Activated naive CD8-positive, alpha-beta T cell treated with anti-CD3 and anti-CD28 coated beads, Interleukin-2, amount 50 U/mL, for 24 hours (primary cell): ENCODE measurements at regions not wholly inside any gene's neighbourhood (a gene's known extent, or its start where the extent isn't known, plus 50 kb on each side); places are given as distances from the start of the nearest gene placed in this dataset.
"Not testable (repeated sequence)": the region's sequence is repeated elsewhere in the genome, so short reads cannot be mapped to it uniquely, and the experiment has no call there.

Source experiments
- ATAC-seq: fragments of 150-1000 bp; cut with Tn5 transposase; one replicate; pipeline ENCODE4 v1.10.0; 2021
- DNase-seq: peaks from one replicate; pipeline ENCODE4 v3.0.0; 2021
- H3K27ac Mint-ChIP-seq: one replicate; pipeline ENCODE4 v1.8.0; 2021; ENCODE audit warnings: mild to moderate bottlenecking, mixed read lengths
- H3K27me3 Mint-ChIP-seq: one replicate; pipeline ENCODE4 v1.8.0; 2021; ENCODE audit warnings: mixed read lengths
- H3K36me3 Mint-ChIP-seq: one replicate; pipeline ENCODE4 v1.8.0; 2021; ENCODE audit warnings: low read depth, mixed read lengths
- H3K4me1 Mint-ChIP-seq: one replicate; pipeline ENCODE4 v1.8.0; 2021; ENCODE audit warnings: mixed read lengths
- H3K4me3 Mint-ChIP-seq: one replicate; pipeline ENCODE4 v1.8.0; 2021; ENCODE audit warnings: mild to moderate bottlenecking, moderate library complexity, mixed read lengths
- H3K9me3 Mint-ChIP-seq: one replicate; pipeline ENCODE4 v1.8.0; 2021; ENCODE audit warnings: mixed read lengths

DNA sequence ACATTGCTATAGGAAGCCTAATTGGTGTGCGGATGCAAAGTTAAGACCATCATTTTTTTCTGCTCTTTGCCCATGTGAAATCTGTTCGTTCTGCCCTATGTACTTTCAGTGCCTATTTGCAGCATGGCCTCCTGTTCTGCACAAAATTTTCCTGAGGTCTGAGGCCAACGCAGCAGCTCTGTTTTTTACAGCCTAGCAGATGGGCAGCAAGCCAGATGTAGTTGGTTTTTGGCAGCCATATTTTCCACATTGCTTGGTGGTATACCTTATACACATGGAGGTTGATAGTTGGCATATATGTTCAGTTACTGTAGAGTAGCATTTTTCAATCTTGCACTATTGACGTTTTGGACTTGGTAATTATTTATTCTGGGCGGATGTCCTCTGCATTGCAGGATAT lies 133.5 kb upstream of the MRPS30 start:
- Mint-ChIP-seq H3K36me3 (no peaks in the 10 kb centered on the region), H3K4me1 (no peaks in the 10 kb centered on the region), H3K4me3 (no peak overlapping the region), H3K9me3 (peaks cover 5% of the 10 kb centered on the region), H3K27me3 (no peaks in the 10 kb centered on the region), H3K27ac (no peak overlapping the region)
- ATAC-seq (no peak), DNase-seq (no peak)

DNA sequence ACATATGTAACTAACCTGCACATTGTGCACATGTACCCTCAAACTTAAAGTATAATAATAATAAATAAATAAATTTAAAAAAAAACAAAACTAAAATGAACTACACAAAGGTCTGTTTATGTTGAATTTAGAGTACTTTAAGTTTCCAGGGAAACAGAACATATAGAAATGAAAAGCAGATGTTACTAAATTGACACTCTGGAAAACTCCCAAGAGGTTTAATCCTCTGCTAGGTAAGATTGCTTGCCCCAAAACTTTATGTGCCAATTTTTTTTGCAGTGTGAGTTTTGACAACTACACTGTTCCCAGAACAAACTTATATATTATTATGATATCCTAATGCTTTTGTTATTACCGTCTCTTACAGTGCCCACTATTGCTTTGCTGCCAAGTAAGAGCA lies 134.3 kb upstream of the MRPS30 start:
- Mint-ChIP-seq H3K36me3 (no peaks in the 10 kb centered on the region), H3K4me1 (no peaks in the 10 kb centered on the region), H3K4me3 (no peak overlapping the region), H3K27me3 (no peaks in the 10 kb centered on the region), H3K27ac (no peak overlapping the region), H3K9me3 (no peaks in the 10 kb centered on the region)
- DNase-seq (no peak), ATAC-seq (no peak)

DNA sequence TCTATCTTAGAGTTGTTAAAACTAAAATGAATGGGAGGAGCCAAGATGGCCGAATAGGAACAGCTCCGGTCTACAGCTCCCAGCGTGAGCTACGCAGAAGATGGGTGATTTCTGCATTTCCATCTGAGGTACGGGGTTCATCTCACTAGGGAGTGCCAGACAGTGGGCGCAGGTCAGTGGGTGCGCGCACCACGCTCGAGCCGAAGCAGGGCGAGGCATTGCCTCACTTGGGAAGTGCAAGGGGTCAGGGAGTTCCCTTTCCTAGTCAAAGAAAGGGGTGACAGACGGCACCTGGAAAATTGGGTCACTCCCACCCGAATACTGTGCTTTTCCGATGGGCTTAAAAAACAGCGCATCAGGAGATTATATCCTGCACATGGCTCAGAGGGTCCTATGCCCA lies 140.3 kb upstream of the MRPS30 start:
- H3K4me3 Mint-ChIP-seq, DNase-seq, H3K9me3 Mint-ChIP-seq, H3K27ac Mint-ChIP-seq, H3K27me3 Mint-ChIP-seq, H3K4me1 Mint-ChIP-seq, ATAC-seq, H3K36me3 Mint-ChIP-seq: not testable (repeated sequence)

DNA sequence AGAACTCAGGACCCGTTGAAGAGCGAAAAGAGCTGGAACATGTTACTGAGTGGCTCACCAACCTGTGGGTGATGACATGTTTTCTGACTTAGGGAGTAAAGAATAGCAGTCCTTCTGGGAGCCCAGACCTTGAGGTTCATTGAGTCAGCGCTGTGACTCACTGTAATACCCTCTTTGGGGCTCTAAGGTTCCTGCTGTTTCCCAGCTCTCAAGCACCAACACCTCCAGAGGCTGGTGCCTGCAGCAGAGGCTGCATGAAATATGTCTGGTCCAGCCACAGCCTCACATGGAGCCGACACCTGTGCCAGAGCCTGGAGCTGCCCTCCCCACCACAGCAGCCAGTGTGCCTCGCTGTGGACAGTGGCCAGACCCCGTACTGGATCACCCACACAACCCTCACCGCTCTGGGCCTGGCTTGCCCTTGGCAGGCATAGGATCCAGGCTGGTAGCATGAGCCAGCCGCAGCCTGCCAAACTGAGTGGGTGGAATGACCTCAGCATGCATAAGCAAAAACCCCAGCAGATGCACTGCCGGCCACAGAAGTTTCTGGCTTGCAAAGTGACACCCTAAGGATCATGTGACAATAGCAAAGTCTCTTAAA lies 143.5 kb upstream of the MRPS30 start:
- ATAC-seq, result no peak
- H3K27ac Mint-ChIP-seq, result no peak overlapping the region
- peaks cover 25% of the 10 kb centered on the region for H3K9me3 Mint-ChIP-seq
- no peaks in the 10 kb centered on the region for H3K4me1 Mint-ChIP-seq
- no peak for DNase-seq
- peaks cover 2% of the 10 kb centered on the region for H3K36me3 Mint-ChIP-seq
- H3K4me3 Mint-ChIP-seq, result no peak overlapping the region
- H3K27me3 Mint-ChIP-seq, result no peaks in the 10 kb centered on the region

DNA sequence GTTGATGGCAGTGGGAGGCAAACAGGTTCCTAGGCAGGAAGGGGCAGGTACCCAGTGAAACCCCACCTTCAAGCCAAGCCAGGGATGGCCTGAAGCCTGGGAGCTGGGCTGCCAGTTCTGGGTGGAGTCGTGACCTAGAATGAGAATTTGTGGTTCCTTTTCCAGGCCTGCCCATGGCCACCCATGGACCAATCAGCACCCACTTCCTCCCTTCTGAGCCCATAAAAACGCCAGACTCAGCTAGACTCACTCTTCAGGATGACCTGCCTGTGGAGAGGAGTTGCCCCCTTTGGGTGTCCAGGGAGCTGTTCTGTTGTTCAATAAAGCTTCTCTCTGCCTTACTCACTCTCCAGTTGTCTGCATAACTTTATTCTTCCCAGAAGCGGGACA lies 144.0 kb upstream of the MRPS30 start:
- Mint-ChIP-seq H3K36me3 (peaks cover 2% of the 10 kb centered on the region), H3K27me3 (no peaks in the 10 kb centered on the region), H3K4me1 (no peaks in the 10 kb centered on the region), H3K27ac (no peak overlapping the region), H3K4me3 (no peak overlapping the region), H3K9me3 (peaks cover 25% of the 10 kb centered on the region)
- ATAC-seq (no peak), DNase-seq (no peak)

DNA sequence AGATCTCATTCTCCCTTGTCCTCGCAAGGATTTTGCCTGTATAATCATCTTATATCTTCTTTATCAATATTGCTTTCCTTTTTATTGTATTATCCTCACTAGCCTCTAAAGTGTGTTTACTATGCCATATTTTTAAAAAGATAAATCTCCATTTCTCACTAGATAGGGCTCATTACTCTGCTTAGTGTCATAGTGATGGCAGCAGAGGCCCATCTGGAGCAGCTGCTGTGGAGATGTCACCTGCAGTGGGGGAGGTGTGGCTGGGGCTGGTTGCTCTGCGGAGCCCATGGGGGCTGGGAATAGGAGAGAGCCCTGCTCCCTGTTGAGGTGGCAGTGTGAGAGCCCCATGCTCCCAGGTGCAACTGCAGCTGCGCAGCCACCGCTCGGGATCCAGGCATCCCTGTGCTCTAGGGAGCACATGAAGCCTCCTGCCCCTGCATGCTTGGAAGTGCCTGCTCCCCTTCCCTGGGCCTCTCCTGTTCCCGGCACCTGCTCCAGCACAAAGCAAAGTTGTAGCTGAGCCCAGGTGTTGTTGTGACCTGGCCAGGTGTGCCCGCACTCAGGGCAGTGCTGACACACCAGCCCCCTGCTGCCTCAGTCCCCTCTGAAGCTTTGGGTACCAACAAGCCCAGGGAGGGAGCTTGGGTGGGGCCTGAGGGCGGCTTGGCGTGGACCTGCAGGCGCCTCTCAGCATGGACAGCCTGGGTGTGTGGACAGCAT lies 144.6 kb upstream of the MRPS30 start:
- no peak for DNase-seq
- Mint-ChIP-seq H3K4me3 (no peak overlapping the region), H3K27ac (no peak overlapping the region), H3K27me3 (no peaks in the 10 kb centered on the region), H3K9me3 (peaks cover 25% of the 10 kb centered on the region), H3K36me3 (peaks cover 2% of the 10 kb centered on the region), H3K4me1 (no peaks in the 10 kb centered on the region)
- ATAC-seq, result no peak

DNA sequence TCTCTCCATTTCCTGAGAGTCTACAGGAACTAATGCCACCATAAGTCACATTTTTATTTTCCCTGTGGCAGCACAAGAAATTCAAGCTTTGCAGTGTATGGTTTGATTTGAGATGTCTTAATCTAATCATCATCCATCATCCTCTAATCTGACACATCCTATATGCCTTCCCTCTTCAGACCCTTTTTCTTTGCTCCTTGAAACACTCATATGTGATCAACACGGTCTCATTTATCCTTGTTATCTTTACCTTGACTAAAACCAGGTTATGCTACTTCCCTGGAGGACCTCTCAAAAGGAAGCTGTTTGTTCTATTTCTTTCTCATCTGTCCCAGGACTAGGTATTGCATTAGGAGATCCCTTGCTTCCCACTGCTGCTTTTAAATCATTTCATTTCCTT lies 146.9 kb upstream of the MRPS30 start:
- no peak for DNase-seq
- Mint-ChIP-seq H3K4me3 (no peak overlapping the region), H3K36me3 (no peaks in the 10 kb centered on the region), H3K27me3 (no peaks in the 10 kb centered on the region), H3K27ac (no peak overlapping the region), H3K9me3 (peaks cover 34% of the 10 kb centered on the region), H3K4me1 (no peaks in the 10 kb centered on the region)
- no peak for ATAC-seq

DNA sequence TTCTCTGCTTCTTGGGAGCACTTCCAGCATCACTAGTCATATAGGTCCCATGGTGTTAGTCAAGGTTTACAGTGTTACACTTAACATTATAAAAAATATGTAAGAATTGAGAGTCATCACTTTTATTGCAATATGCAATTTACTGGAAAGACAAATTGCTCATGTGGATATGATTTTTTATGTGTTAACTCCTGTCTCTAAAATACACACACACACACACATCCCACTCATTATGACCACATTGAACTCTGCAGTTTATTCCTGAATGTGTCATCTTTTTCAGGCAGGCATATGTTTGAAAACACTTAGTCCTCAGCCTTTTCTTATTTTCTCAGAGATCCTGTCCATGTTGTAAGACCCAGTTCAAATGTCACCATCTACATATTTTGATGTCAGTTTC lies 148.5 kb upstream of the MRPS30 start:
- H3K4me1 Mint-ChIP-seq, result no peaks in the 10 kb centered on the region
- H3K9me3 Mint-ChIP-seq, result peaks cover 40% of the 10 kb centered on the region
- H3K4me3 Mint-ChIP-seq, result no peak overlapping the region
- H3K36me3 Mint-ChIP-seq, result no peaks in the 10 kb centered on the region
- H3K27ac Mint-ChIP-seq, result no peak overlapping the region
- no peak for ATAC-seq
- no peaks in the 10 kb centered on the region for H3K27me3 Mint-ChIP-seq
- DNase-seq, result no peak

DNA sequence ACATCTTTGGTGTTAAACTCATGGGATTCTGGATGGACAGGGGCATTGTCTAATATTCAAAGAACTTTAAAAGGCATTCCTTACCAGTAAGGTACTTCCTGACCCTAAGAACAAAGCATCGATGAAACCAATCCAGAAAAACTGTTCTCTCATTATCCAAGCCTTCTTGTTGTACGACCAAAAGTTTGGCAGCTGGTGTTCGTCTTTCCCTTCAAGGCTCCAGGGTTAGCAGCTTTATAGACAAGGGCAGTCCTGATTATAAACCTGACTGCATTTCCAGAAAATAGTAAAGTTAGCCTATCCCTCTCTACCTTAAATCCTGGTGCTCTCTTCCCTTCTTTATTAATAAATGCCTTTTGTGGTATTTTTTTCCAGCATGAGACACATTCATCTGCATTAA lies 149.4 kb upstream of the MRPS30 start:
- Mint-ChIP-seq H3K36me3 (no peaks in the 10 kb centered on the region), H3K9me3 (peaks cover 45% of the 10 kb centered on the region), H3K4me3 (no peak overlapping the region), H3K27ac (no peak overlapping the region), H3K4me1 (no peaks in the 10 kb centered on the region), H3K27me3 (no peaks in the 10 kb centered on the region)
- DNase-seq (no peak), ATAC-seq (no peak)

DNA sequence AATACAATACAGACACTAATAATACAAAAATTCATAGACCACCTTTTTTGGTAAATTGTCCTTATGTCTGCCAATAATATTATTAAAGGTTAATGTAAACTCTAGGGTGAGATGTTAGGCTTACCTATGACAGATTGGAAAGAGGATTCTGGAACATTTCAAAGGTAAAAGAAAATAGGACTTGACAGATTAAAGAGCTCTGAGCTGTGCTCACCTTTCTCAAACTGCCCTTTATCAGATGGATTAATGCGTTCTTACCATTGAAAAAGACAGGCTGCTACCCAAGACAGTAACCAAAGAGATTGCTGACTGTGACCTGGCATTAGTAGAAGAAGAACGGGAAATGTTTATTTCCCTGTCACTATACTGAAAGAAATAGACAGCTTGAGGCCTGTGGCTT lies 156.1 kb upstream of the MRPS30 start:
- no peaks in the 10 kb centered on the region for H3K36me3 Mint-ChIP-seq

DNA sequence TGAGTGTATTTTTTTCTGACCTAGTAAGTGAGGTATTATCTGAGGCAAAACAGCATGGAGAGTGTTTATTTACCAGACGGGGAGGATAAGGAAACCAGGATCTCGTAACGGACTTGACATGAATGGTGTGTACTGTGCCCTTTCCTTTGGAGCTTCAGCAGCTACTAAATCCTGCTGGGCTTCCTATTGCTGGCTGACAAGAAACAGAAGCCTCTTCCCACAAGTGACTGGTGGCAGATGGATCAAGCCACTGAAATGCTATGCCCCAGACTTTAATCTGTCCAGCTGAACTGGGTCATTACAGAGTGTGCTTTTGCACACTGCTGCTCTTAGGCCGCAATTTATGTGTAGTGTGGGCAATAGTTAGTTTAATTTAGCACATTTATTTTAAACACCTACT lies 162.7 kb upstream of the MRPS30 start:
- ATAC-seq (no peak), DNase-seq (no peak)
- Mint-ChIP-seq H3K27me3 (no peaks in the 10 kb centered on the region), H3K27ac (no peak overlapping the region), H3K36me3 (no peaks in the 10 kb centered on the region), H3K4me1 (no peaks in the 10 kb centered on the region), H3K4me3 (no peak overlapping the region), H3K9me3 (no peaks in the 10 kb centered on the region)

More for the DNA sequence above, 156.1 kb upstream of the MRPS30 start:
- Mint-ChIP-seq H3K9me3 (peaks cover 20% of the 10 kb centered on the region), H3K27me3 (no peaks in the 10 kb centered on the region), H3K27ac (no peak overlapping the region), H3K4me3 (no peak overlapping the region), H3K4me1 (no peaks in the 10 kb centered on the region)
- DNase-seq (no peak), ATAC-seq (no peak)

DNA sequence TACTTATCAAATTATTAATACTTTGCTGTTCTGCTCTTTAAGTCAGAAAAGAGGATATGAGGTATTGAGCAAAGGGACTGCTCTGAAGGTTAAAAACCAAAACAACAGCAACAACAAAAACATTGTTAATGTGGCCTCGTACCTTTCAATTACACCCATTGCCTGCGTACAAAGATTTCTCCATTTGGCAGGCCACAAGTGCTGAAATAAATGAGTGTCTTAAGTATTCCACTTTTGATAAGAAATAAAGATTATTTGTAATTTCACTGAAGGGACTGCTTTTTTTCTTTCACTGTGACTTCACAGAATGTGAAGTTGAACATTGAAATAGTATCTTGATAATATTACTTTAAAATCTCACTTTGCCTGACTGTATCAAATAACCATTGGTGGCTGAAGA lies 163.2 kb upstream of the MRPS30 start:
- Mint-ChIP-seq H3K4me3 (no peak overlapping the region), H3K9me3 (no peaks in the 10 kb centered on the region), H3K27ac (no peak overlapping the region), H3K36me3 (no peaks in the 10 kb centered on the region), H3K27me3 (no peaks in the 10 kb centered on the region), H3K4me1 (no peaks in the 10 kb centered on the region)
- ATAC-seq, result no peak
- DNase-seq, result no peak

DNA sequence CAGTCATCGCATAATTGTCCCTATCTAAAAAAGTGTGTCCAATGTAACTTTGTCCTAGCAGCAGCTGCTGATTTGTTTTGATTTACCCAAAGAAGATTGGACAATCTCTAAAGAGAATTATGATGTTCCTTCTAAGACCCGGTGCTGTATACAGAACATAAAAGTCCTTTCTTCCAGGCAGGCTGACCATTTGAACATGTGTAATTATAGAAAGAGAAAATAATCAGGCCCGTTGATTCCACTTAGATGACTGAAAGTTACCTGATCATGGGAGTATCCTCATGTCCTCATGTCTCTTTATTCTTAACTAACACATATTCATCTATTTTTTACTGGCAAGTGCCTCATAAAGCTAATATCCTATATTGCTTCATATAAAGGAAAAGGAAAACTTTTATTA lies 164.1 kb upstream of the MRPS30 start:
- H3K36me3 Mint-ChIP-seq, result no peaks in the 10 kb centered on the region
- no peak for ATAC-seq
- no peaks in the 10 kb centered on the region for H3K4me1 Mint-ChIP-seq
- no peak overlapping the region for H3K4me3 Mint-ChIP-seq
- DNase-seq, result no peak
- no peaks in the 10 kb centered on the region for H3K27me3 Mint-ChIP-seq
- H3K27ac Mint-ChIP-seq, result no peak overlapping the region
- H3K9me3 Mint-ChIP-seq, result no peaks in the 10 kb centered on the region

DNA sequence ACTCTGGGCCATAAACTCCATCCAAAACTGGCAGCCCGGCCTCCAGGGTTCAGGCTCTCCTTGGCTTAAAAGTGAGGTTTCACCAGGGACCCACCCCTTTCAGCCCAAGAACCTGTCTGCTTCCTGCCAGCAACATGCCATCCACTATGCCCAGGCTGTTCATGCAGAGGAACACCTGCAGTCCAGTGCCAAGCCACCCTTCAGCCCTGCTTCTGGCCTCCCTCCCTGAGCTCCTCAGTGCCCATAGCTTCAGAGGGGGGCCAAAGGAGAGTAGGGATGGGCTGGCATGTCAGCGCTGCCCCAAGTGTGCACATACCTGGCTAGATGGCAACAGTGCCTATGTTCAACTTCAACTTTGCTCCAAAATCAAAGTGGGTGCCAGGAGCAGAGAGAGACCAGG lies 166.9 kb upstream of the MRPS30 start:
- H3K36me3 Mint-ChIP-seq, result no peaks in the 10 kb centered on the region
- H3K27me3 Mint-ChIP-seq, result no peaks in the 10 kb centered on the region
- H3K27ac Mint-ChIP-seq, result no peak overlapping the region
- H3K4me1 Mint-ChIP-seq, result no peaks in the 10 kb centered on the region
- DNase-seq (no peak), ATAC-seq (no peak)
- H3K9me3 Mint-ChIP-seq, result no peaks in the 10 kb centered on the region
- H3K4me3 Mint-ChIP-seq, result no peak overlapping the region

DNA sequence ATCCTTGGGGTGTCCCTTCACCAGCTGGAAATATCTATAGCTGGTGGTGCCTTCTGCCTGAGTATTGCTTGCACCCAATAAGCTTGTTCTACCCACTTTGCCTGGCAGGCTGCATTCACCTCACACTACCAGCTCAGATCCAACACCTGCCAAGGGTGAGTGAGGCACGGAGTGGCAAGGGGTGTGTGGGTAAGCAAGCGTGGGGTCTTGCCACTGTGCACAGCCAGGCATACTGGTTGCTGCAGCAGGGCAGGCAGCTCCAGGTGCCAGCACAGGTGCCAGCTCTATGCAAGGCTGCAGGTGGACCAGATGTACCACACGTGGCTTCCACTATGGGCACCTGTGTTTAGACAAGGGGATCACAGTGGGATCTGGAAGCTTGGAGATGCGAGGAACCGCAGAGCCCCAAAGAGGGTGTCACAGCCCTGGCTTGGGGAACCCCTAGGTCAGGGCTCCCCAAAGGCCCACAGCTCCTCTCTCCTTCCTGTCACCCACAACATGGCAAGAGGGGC lies 167.7 kb upstream of the MRPS30 start:
- no peak for DNase-seq
- no peaks in the 10 kb centered on the region for H3K4me1 Mint-ChIP-seq
- no peaks in the 10 kb centered on the region for H3K9me3 Mint-ChIP-seq
- H3K27me3 Mint-ChIP-seq, result no peaks in the 10 kb centered on the region
- H3K4me3 Mint-ChIP-seq, result no peak overlapping the region
- H3K27ac Mint-ChIP-seq, result no peak overlapping the region
- ATAC-seq, result no peak
- no peaks in the 10 kb centered on the region for H3K36me3 Mint-ChIP-seq
